Renal cortical epithelial cell (primary cell): ENCODE measurements at regions not wholly inside any gene's neighbourhood (a gene's known extent, or its start where the extent isn't known, plus 50 kb on each side); places are given as distances from the start of the nearest gene placed in this dataset.
A peak's percentile ranks its signal among the peaks of the same experiment; 100 is the strongest.

ENCODE experiments used
- DNase-seq: peaks from one replicate; pipeline ENCODE4 v3.0.0-alpha.2; 2011; ENCODE audit warnings: low read depth

DNA sequence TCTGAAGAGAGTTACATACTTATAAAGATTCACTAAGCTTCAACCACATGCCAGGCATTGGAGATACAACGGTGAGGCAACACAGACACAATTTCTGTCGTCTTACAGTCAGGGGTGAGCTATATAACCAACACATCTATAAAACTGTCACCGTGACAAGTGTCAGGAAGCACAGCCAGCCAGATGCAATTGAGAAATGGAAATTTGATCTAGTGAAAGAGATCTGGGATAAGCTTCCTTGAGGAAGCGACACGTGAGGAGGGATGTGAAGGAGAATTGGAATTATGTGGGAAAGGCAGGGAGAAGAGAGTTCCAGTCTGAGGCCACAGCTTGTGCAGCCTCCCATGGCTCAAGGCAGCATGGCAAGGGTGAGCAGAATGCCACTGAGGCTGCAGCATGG, 50.9 kb upstream of the ZNF354B start:
- no peak for DNase-seq

GRCh38 chr5:178801021-178801420, 58.7 kb upstream of the ZNF354B start:
- no peak for DNase-seq

- no peak for DNase-seq
These were observed 62.0 kb upstream of the ZNF354B start for GRCh38 chr5:178797546-178798440.

GRCh38 chr5:178797101-178797521, 62.6 kb upstream of the ZNF354B start:
- no peak for DNase-seq

GRCh38 chr5:178796165-178796945, 63.4 kb upstream of the ZNF354B start:
- DNase-seq: no peak

- DNase-seq: no peak
These were observed 64.0 kb upstream of the ZNF354A start for GRCh38 chr5:178794433-178794832.

DNA sequence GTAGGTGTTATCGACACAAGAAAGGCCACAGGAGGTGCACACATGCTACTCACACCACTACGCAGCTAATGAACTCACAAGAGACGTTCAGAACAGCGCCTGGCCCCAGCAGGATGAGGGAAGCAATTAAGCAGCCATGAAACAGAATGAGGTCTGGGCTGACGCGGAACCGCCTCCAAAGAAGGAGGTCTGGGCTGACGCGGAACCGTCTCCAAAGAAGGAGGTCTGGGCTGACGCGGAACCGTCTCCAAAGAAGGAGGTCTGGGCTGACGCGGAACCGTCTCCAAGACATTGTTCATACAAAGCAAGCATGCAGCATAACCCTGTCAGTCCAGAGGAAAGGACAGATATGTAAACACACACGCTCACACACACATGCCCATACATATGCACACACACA, 63.2 kb upstream of the ZNF354A start:
- DNase-seq: no peak

GRCh38 chr5:178793151-178793550, 62.7 kb upstream of the ZNF354A start:
- no peak for DNase-seq

GRCh38 chr5:178791976-178792375, 61.5 kb upstream of the ZNF354A start:
- DNase-seq: no peak

- DNase-seq: peak; percentile 34
These were observed 59.9 kb upstream of the ZNF354A start for GRCh38 chr5:178790371-178790770.

DNA sequence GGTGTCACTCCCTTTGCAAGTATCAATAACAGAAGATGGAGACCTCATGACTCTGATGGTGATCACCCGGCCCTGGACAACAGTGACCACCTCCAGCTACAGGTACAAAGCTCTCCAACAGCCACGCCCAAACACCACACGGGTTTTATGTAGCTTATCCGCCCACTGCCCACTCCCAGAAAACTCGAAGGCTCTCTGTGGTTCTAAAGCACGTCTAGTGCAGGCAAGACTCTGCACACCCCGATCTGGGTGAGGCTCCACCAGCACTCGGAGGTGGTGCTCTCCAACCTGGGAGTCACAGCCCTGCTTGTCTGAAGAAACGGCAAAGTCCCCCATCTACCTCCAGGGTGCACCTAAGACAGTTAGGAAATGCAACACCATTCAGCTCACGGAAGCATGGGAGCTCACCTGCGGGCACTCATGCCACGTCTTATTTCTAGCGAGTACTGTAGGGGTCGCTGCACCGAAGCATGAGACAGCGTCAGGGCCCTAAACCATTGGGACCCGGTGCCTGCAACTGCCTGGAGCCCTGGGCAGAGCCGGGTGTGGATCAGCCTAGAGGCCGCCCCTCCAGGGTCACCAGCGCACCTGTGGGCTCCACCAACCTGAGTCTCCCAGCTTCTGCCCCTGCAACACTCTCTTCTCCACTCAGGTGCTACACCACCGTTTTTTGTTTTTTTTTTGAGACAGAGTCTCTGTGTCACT, 58.1 kb upstream of the ZNF354A start:
- DNase-seq: no peak

- no peak for DNase-seq
These were observed 57.4 kb upstream of the ZNF354A start for GRCh38 chr5:178787889-178788288.

DNA sequence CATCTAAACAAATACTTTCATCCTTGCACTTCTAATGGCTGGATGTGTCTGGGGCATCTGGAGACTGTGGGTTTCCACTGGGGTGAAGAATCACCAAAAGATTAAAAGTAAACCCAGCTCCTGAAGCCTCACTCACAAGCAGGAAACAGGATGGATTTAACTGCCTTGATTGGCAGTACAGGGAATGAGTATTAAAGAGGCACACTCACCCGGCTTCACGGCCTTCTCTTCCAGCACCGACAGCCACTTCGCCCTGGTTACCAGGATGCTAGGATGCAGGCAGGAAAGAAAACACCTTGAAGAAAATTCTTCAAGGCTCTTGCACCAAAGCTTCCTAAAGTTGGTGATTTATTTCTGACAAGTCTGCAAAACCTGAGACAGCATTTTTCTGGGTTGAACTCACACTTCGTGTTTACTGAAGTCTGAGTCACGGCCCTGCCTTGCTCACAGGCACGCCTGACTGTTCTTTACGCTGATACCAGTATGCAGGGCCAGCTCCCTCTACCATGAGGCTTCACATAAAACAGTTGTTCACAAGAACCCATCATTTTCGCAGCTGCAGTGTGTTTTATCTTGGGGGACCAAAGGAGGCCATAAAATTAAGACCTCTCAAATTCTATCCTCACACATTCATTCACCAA, 56.5 kb upstream of the ZNF354A start:
- peak; percentile 98 for DNase-seq

GRCh38 chr5:178786417-178786816, 56.0 kb upstream of the ZNF354A start:
- no peak for DNase-seq

DNA sequence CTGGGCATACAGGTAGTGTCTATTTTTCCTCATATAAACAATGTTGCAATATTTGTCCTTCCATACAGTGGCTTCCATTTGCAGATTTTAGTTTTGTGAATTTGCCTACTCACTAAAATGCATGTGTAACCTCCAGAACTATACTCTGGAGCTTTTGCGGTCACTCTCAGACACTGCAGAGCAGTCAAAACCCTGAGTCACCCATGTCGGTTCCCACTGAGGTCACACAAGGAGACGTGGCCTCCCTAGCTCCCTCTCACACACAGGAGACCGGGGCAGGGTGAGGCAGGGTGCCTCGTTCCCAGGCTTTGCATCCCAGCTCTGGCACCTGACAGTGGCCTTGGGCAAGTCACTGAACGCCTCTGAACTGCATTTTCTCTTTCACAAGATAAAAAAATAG, 55.5 kb upstream of the ZNF354A start:
- DNase-seq: peak; percentile 88

DNA sequence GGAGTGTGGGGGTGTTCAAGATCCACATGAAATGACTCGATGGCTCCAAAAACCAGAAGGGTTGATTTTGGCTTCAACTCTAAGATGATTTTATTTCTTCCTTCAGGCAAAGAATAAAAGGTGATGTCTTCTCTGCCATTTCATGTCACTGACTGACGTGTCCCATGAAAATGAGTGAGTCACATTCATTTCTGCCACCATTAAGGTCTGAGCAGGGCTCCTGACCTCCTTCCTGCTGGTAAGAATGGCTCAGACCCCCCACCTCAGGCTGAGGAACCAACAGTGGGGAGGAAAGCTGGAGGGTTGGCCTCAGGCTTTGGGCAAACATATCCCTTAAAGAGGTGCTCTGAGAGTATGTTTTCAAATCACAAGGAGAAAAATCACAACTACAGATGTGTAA, 53.9 kb upstream of the ZNF354A start:
- DNase-seq: peak; percentile 9

GRCh38 chr5:178781936-178782335, 51.5 kb upstream of the ZNF354A start:
- DNase-seq: no peak

- DNase-seq: no peak
These were observed 50.4 kb upstream of the ZNF354A start for GRCh38 chr5:178780581-178781498.
